Left kidney (tissue), 1 donor: ENCODE measurements at regions not wholly inside any gene's neighbourhood (a gene's known extent, or its start where the extent isn't known, plus 50 kb on each side); places are given as distances from the start of the nearest gene placed in this dataset.

Experiments used
- DNase-seq: peaks from one replicate; pipeline ENCODE4 v3.0.0-alpha.2; 2013

DNA sequence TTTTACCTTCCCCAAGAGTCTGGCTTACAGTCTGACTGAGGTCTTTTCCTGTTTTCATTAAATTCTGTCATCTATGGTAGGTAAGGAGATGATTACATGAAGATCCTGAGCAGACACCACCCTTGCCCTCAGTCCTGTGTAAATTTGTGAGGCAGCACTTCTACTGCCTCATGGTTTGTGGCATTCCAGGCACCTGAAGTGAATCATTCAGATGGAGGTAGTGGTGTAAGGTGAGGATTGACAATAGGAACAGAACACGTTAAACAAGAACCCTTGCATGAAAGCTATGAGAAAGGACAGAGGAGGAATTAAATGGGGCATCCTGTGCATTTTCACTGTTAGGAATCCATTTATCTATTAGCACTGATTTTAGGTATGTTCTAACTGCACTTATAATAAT, 618.6 kb downstream of the TLL1 start:
- no peak for DNase-seq

DNA sequence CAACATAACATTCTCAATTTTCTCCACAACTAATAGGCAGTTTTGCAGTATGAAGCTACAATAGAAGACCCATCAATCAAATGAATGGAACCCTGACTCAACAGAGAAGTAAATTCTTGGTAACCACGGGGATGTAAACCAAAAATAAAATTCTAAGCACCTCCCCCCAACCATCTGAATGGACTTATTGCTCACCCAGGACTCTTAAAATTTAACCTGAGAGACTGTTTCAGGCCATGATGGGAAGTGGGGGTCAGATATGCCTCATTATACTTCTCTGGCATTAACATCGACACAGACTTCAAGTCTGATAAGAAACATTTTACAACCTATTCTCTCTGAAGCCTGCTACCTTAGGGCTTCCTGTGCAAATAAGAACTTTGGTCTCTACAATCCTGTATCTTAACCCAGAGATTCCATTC, 620.9 kb downstream of the TLL1 start:
- no peak for DNase-seq

DNA sequence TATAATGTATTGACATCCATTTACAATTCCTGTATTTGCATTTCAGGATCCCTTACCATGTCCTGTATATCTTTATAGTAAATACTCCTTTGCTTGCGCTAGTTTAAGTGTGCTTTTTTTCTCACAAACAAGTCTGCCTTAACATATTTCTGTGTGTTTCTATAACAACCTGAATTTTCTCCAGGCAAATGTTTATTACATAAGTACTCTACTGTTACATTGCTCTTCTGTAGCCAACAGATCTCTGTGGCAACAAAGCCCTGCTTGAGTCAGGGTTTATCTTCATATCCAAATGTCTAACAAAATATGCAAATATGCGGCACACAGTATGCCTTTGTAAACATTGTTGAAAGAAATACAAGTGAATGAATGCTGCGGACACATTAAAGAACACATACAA, 625.5 kb downstream of the TLL1 start:
- DNase-seq: no peak

DNA sequence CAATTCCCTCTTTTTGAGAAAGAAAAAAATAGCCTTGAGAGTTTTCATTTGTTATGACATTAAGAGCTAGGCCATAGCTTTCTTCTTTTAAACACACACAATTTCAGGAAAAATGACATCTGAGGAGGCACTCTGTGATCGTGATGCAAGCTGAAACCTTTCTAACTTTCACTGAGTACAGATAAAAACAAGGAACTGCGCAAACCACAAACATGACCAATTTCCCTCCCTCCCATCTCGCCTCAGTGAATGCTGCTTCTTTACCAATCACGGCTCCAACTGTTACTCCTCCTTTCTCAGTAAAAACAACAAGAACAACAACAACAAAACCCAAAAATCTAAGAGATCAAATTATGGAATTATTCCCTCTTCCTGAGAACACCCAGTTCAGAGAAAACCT, 626.8 kb downstream of the TLL1 start:
- no peak for DNase-seq

DNA sequence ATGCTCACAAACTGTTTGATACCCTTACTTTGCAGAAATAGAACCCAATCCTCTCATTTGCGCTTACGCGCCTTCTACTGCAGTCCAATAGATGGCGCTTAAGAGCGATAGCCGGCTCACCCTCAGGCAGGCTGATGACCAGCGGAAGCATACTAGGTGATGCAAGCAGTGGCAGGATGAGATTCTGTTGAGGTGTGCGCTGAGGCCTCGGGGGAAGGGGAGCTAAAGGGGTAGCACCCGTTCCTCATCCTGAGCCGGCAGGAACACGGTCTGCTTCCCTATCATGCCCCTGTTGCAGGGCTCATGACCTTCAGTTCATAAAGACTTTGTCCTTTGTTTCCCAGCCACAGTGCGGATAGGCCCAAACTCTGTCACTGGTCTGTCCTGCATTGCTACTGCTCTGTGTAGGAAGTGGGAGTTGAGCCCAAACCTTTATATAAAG, 628.9 kb downstream of the TLL1 start:
- DNase-seq: peak; percentile 1

DNA sequence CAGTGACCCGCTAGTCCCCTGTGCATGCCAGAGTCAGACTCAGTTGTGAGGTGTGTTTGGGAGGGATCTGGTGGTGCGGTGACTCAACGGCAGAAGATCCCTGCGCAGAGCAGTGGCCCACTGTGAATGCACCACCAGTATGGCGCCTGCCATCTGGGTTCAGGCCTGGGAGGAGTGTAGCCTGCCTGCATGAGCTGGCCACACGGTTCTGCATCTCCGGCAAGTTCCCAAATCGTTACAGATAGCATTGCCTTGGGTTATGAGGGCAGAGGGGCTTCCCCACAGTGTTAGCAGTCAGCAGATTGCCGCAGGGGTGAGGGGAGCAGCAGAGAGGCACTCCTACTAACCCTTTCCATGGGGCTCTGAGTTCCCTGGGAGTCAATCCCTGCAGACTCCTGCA, 629.6 kb downstream of the TLL1 start:
- no peak for DNase-seq

DNA sequence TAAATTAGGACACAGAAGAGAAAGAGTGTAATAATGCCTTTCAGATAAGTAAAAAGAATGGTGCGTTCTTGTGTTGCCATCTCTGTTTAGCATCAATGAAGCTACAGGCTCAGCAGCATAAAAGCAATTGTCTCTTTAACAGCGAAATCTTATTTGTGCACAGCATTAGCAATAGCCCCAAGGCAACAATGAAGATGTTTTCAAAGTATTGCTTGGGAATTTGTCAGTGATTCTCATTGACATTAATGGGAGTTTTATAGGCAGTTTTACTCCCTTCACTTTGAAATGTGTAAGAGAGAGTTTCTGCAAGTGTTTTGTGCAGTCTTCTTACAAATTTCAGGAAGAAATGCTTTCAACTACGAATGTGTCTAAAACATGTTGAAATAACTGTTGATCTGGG, 633.0 kb downstream of the TLL1 start:
- DNase-seq: no peak

DNA sequence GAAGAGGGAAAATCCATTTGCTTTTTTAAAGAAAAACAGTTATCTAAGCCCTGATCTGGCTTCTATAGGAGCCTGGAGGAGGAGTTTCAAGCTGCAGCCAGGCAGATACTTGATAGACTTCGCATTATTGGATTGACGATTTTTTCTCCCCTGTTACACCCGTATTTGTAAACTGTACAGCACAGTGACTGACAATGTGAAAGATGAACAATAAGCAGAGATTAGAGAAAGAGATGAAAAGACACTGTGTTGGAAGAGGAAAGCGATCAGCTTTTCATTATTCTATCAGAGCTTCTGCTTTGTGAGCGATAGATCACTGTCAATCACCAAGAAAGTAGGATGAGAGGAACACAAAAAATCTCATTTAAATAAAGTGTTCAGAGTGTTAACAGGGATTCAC, 639.2 kb downstream of the TLL1 start:
- DNase-seq: no peak

DNA sequence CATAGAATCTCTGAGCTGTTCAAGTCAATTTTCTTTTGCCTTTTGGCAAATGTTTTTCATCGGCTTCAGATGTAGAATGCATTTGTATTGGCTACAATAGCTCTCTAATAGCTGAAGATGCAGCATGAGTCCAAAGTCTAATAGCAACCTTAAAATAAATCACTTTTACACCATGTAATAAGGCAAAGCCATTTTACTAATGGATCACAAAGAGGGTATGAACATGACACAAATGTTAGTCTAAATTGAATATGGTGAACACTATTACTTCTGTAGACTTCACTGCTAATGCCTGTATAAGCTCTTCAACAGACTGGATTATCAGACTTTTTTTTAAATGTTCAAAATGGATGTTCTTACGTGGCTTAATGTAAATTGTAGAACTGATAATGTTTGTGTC, 645.3 kb downstream of the TLL1 start:
- no peak for DNase-seq

DNA sequence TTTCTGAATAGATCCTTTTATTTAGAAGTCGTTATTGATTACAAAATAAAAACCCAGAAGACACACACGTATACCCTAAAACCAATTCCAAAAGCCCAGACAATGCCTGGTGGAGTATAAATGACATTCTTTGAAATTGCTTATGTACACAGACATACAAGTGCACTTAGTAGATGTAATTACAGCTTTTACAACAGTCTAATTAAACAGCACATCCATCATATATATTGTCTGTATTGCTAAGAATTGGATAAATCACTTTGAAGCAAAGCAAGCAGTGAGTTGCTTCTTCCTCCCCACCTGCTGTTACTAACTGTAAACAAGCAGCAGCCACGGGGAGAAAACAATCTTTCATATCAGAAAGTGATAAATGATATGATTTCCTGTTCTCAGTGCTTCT, 645.7 kb downstream of the TLL1 start:
- no peak for DNase-seq

DNA sequence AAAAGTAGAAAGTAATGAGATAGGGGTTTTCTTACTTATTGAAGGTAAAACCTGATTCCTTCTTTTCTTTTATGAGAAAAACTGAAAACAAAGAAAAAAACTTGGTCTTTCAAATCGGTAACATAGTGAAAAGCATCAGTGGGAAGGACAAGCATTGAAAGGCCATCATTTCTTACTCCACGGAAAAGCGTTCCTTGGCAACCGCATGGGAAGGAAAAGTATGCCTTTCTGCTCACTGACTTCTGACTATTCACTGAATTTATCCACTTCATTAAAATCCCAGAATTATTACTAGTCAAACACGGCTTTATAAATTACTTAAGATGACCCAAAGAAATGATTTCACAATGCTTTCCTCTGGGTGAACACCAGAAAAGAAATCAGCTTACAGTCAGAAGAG, 646.7 kb downstream of the TLL1 start:
- DNase-seq: no peak

DNA sequence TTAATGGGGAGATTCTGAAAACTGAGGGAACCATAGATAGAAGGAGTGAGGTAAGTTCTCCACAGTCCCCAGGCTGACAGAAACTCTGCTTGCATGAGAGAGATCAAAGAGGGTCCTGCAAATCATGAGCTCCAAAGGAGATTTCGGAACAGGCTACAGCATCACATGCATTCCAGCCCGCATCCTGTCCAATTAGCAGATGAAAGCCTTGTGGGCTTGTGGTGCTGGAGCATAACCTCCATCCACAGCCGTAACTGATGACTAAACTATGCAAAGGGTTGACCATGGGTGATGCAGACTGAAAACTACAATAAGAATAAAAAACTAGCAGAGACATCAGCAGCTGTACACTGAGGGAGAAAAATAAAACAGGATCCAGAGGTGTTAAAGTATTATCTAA, 654.5 kb downstream of the TLL1 start:
- DNase-seq: no peak

DNA sequence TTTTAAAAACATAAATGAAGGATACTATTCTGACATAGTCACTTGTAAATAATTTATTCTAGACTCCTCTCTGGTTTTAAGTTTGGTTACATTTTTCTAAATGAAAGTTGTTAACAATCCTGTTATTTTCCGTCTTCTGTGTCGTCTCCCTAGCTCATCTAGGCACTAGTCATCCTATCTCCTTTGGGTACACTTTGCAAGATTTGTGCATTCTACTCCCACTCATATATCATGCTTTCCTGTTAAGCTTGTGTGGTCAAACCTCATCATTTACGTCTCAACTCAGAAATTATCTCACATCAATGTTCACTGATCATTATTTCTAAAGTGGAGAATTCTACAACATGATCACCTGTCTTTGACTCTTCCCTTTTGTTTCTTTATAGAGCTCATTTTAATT, 658.7 kb downstream of the TLL1 start:
- no peak for DNase-seq

DNA sequence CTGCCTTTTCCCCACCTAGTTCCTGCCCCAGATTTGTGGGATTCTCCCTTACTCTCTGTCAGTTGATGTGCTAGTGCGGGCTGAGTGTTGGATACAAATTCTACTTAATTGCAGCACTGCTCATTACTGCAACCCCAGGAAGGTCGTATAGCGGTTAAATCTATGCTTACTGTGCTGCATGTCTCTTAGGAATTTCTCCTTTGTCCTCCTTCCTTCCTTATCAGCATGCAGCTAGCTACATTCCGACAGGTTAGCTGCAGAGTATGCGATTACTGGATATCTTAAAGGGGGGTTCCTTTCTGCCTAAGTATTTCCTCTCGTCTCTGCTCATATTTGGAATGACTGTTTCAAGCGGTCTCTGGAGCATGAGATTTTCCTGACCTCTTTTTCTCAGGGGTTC, 662.8 kb downstream of the TLL1 start:
- DNase-seq: no peak

DNA sequence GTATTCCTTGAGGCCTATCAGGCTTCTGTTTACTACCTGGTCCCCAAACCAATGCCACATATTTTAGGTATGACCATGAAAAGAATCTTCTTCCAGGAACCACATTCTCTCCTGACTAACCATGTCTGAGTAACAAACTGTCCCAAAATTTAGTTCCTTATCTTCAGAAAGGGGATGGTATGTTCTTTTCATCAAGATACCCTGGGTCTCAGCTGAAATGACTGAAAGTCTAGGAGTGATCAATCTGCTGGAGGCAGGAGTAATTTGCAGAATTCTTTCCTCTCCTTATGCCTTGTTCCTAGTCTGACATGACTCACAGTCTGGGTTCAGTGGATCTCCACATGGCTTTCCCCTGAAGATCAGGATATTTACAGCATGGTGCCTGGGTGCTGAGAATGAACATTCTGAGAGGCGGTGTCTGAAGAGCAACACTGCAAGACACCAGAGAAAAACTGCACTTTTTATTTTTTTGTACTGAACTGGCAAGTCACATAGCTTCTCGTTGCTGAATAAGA, 665.5 kb downstream of the TLL1 start:
- no peak for DNase-seq

DNA sequence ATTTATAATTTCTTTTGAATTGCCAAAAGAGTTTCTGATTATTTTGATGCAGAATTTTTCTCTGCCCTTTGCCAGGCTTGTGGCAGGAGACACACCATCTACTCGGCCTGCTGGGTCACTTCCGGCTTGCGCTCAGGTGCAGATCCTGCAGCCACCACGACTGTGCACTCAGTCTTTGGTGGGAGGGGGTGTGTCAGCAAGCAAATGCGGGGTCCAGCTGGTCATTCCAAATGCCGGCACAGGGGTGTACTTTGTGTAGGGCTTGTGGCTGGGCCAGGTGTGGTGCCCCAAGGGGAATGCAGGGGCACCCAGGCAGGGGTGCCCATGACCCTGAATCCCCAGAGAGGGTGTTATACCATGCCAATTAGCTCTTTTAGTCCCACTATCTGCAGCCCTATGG, 673.0 kb downstream of the TLL1 start:
- no peak for DNase-seq

DNA sequence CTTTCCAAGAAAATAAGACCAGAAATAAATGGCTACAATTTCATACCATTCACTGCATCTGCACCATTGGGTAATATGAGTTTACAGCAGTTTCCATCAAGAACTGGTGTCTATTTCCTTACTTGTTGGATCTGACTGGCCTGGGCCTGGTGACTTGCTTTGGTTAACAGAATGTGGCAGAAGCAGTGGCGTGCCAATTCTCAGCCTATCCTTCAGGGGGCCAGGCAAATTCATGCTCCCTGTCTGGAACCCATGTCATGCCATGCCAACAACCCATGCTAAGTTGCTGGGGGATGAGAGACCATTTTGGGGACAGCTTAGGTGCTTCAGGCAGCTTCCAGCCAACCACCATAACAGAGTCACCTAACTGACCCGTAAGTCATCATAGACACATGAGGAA, 656.7 kb downstream of the SPOCK3 start:
- DNase-seq: no peak

DNA sequence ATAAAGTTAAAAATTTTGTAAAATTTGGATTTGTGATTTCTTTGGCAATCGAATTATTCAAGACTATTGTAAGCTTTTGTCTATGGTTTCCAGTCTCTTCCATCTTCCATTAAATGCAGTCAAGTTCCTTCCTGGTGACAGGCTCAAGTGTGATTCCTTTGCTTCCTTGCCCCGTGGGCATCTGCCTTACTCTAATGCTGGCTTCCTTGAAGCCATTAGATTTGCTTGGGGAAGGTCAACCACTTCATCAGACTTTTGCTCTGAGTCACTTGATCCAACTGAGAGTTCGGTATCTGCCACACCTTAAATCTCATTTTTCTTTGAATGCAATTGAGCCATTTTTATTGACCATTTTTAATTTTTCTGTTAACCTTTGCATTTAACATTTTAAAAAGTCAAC, 648.8 kb downstream of the SPOCK3 start:
- DNase-seq: no peak

DNA sequence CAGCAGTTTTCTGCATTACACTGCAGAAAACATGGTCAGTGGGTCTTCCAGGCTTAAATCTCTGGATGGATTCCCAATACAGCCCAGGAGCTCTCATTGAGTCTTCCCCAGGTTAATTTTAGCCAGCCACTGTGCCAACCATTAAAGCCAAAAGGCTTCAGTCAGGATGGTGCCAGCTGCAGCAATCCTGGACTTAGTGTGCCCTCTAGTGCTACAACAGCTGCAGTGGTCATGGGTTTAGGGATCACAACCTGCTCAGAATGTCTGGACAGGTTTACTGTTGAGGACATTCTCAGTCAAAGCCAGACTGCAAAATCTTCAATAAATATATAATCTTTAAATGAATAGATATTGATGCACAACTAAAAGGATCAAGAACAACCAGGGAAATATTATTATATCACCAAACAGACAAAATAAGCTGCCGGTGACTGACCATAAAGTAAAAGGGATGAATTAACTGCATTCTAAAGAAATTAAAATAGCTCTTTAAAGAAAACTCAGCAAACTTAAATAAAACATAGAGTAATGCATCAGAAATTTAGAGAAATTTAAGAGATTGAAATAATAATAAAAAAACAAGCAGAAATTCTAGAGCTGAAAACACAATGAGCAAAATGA, 639.9 kb downstream of the SPOCK3 start:
- peak; percentile 32 for DNase-seq

DNA sequence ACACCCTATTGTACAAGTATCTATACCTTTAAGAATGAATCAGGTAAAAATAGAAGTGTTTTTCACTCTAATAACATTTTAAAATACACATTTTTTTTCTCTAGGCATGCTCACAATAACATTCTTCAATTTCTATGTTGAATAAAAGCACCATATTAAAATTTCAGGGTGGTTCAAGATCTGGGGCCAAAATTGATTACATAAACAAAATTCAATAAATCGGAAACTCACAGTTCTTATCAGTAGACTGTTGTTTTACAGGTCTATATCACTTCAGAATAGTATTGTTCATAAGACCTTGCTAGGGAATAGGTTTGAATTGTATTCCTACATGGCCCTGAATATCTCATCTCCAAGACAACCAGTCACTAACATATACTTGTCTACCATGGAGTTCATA, 634.0 kb downstream of the SPOCK3 start:
- DNase-seq: no peak

DNA sequence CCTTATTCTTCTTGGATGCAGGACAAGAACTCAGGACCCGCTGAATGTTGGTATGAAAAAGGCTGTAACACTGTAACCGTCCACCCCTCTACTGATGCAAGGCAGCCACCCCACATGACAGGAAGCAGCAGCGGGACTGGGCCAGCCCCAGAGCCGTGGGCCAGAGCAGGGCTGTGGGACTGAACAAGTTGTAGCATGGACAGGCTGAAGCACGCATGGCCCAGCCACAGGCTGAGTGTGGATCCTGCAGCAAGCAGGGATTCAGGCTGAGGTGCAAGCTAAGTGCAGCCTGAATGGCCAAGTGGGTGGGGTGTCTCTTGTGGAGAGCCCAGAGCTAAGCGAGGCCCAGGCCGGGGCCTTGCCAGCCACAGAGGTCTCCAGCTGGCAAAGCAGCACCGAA, 632.2 kb downstream of the SPOCK3 start:
- no peak for DNase-seq

DNA sequence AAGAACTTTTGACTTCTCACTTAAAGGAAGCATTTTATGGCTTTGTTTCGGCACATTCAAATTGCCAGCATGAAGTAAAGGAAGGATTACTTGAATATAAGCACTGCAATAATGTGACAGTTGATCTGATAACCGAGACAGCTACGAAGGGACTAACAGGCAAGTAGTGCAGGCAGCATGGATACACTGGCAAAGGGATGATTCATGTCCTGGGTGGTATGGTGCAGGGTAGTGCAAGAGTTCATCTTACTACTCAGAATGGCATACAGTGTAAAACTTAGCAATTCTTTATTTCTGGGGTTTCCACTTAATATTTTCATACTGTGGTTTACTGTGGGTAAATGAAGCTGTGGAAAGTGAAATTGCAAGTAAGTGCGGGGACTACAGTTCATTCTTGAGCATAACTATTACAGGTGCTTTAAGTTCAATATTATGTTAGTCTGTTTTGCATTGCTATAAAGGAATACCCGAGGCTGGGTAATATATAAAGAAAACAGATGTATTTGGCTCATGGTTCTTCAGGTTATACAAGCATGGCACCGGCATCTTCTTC, 611.8 kb downstream of the SPOCK3 start:
- DNase-seq: no peak

DNA sequence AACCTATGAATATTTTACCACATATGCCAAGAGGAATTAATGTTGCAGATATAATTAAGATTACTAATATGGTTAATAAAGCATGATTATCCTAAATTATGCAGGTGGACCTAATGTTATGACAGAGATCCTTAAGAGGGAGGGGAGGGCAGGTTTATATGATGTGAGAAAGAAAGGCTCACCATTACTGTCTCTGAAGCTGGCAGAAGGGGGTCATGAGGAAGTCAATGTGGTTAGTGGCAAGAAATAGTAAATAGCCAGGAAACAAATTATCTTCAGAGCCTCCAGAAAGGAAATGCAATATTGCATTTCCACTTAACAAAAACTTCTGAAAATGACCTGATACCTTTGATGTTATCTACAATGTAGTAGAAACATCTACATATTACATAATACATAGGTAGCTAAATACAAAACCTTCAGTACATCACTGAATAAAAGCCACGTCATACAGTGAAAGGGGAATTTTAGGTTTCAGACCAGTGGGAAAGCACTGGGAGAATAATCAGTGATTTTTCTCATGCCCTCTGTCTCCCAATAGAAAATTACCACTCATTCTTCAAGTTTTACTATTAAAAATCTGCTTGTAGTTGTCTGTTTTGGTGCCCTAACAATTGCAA, 609.2 kb downstream of the SPOCK3 start:
- no peak for DNase-seq

DNA sequence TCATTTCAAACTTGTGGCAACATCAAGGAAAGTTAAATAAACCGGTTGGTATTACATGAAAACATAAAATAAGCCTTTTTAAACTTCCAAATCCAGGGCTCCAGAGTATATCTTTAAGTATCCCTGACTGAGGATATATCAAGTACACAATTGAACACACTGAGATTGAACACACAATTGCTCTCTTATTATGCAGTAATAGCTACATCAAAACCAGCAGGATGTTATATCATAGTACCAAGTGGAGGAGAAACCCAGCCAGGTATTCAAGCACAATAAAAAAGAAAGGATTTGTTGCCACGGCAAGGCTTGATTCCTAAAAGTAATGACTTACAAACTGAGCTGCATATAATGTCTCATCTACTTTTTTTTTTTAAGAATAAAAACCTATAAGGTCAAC, 605.8 kb downstream of the SPOCK3 start:
- no peak for DNase-seq
